K562 (cell line): ENCODE measurements at regions not wholly inside any gene's neighbourhood (a gene's known extent, or its start where the extent isn't known, plus 50 kb on each side); places are given as distances from the start of the nearest gene placed in this dataset.

Source experiments
- ATAC-seq: fragments of 200-7000 bp; cut with Tn5 transposase; 3 replicates; pipeline ENCODE4 v1.9.1; 2020; ENCODE audit warnings: moderate library complexity
- BruUV-seq: library from RNA; stranded (reverse); fragments of 400-500 nt; replicated peaks from 2 replicates; lab custom pipeline; 2021; lab: Mats Ljungman, UMichigan
- CTCF ChIA-PET: fragments of 300-600 bp; formaldehyde crosslinking; extraction: SDS; loops from one replicate; lab custom pipeline; 2021; ENCODE audit warnings: low intra/inter-chr PET ratio; lab: Yijun Ruan, JAX
- POLR2A ChIA-PET: fragments of 300-600, 350-650 bp; sonication (Branson Sonifier 250); formaldehyde crosslinking; extraction: SDS; loops from one replicate; lab custom pipeline; 2021; ENCODE audit warnings: antibody characterized with exemption, inconsistent platforms; lab: Yijun Ruan, JAX
- DNase-seq, 4 experiments: peaks; one replicate each; pipeline versions ENCODE4 v3.0.0 to v3.0.0-alpha.2; 2011 to 2018; ENCODE audit warnings: low spot score in 3 of 4, mixed read lengths in 3 of 4; ENCODE audit errors: extremely low read depth in 1 of 4
- FAIRE-seq: peaks from 2 replicates; lab custom pipeline; 2011; peaks lifted over from hg19 to GRCh38; lab: Jason Lieb, UNC
- H2AFZ ChIP-seq: 2 replicates; pipeline ENCODE4 v1.6.0; 2011; ENCODE audit warnings: low read depth, low read length, control low read depth, inconsistent platforms
- H3K27ac ChIP-seq: fragments of 200-600 bp; 3 replicates; pipeline ENCODE4 v1.8.0; 2011; ENCODE audit warnings: low read depth, mild to moderate bottlenecking, control low read depth, inconsistent platforms, low read length, moderate library complexity, mixed read lengths; ENCODE audit errors: extremely low read depth
- H3K27me3 ChIP-seq, 2 experiments: fragments of 300-600 bp in 1 of 2; 2 replicates in 1 of 2; 3 replicates in 1 of 2; pipeline versions ENCODE4 v1.6.0 to v1.8.0; 2011; ENCODE audit warnings: inconsistent platforms in 2 of 2, low read length in 2 of 2, mild to moderate bottlenecking in 1 of 2, mixed read lengths in 1 of 2, moderate library complexity in 1 of 2; ENCODE audit not compliant: control insufficient read depth in 2 of 2, insufficient read depth in 2 of 2
- H3K36me3 ChIP-seq: fragments of 300-600 bp; 3 replicates; pipeline ENCODE4 v1.8.0; 2011; ENCODE audit warnings: mild to moderate bottlenecking, low read length, inconsistent platforms; ENCODE audit not compliant: control insufficient read depth, insufficient read depth
- H3K4me1 ChIP-seq, 2 experiments: fragments of 200-600 bp in 1 of 2; replicated peaks in 1 of 2; 2 replicates in 1 of 2; 3 replicates in 1 of 2; pipeline versions ENCODE4 v1.5.1 to v1.8.0; 2011; ENCODE audit warnings: inconsistent platforms in 2 of 2, low read length in 2 of 2, mild to moderate bottlenecking in 1 of 2, mixed read lengths in 1 of 2, moderate library complexity in 1 of 2; ENCODE audit not compliant: control insufficient read depth in 2 of 2, insufficient read depth in 2 of 2
- H3K4me2 ChIP-seq: 2 replicates; pipeline ENCODE4 v1.6.1; 2011; ENCODE audit warnings: low read length, control low read depth, inconsistent platforms, mixed read lengths; ENCODE audit not compliant: insufficient read depth
- H3K4me3 ChIP-seq: fragments of 200-600 bp; sonication (generic), shearing (Covaris generic); 2 replicates; pipeline ENCODE4 v1.5.1; 2016; ENCODE audit warnings: control low read depth, inconsistent platforms
- H3K79me2 ChIP-seq: fragments of 200-600 bp; 3 replicates; pipeline ENCODE4 v1.8.0; 2011; ENCODE audit warnings: low read length, inconsistent platforms; ENCODE audit not compliant: control insufficient read depth, insufficient read depth
- H3K9ac ChIP-seq, 2 experiments: 2 replicates each; pipeline versions ENCODE4 v1.6.0 to v1.6.1; 2011; ENCODE audit warnings: low read depth in 2 of 2, low read length in 2 of 2, control low read depth in 1 of 2, inconsistent platforms in 1 of 2, mild to moderate bottlenecking in 1 of 2, mixed read lengths in 1 of 2; ENCODE audit not compliant: insufficient read depth in 1 of 2
- H3K9me1 ChIP-seq: one replicate; pipeline ENCODE4 v1.6.0; 2011; ENCODE audit warnings: inconsistent platforms, mild to moderate bottlenecking, low read length, moderate library complexity; ENCODE audit not compliant: control insufficient read depth, insufficient read depth
- H3K9me3 ChIP-seq: replicated peaks from 2 replicates; pipeline ENCODE4 v1.5.1; 2011; ENCODE audit warnings: low read depth, low read length, inconsistent platforms; ENCODE audit not compliant: control insufficient read depth, insufficient read depth
- H4K20me1 ChIP-seq: replicated peaks from 2 replicates; pipeline ENCODE4 v1.6.1; 2011; ENCODE audit warnings: low read length, inconsistent platforms, mixed read lengths; ENCODE audit not compliant: control insufficient read depth, insufficient read depth
- ETV5 ChIP-seq: sonication (generic); formaldehyde crosslinking; IDR thresholded peaks from 2 replicates; pipeline ENCODE4 v1.4.0; 2020; ENCODE audit warnings: low read depth, mild to moderate bottlenecking, missing genetic modification reagents
- GTF2E2 ChIP-seq: fragments of 200-800 bp; sonication (Bioruptor generic); IDR thresholded peaks from 2 replicates; pipeline ENCODE4 v1.6.1; 2016; ENCODE audit warnings: missing genetic modification characterization, missing compliant biosample characterization
- KAT2B ChIP-seq: IDR thresholded peaks from one replicate; pipeline ENCODE4 v1.6.1; 2012; ENCODE audit warnings: low read depth, mild to moderate bottlenecking, control low read depth, inconsistent platforms, low read length, moderate library complexity
- NR3C1 ChIP-seq: sonication (generic); formaldehyde crosslinking; IDR thresholded peaks from 2 replicates; pipeline ENCODE4 v1.8.1; 2022; ENCODE audit warnings: missing genetic modification reagents
- RBM25 ChIP-seq: fragments of 200-400 bp; formaldehyde crosslinking; IDR thresholded peaks from 2 replicates; pipeline ENCODE4 v1.6.1; 2018; ENCODE audit warnings: low read length, low read depth, moderate library complexity; ENCODE audit not compliant: severe bottlenecking
- SP1 ChIP-seq: sonication (generic); formaldehyde crosslinking; IDR thresholded peaks from 2 replicates; pipeline ENCODE4 v1.8.1; 2022; ENCODE audit warnings: mild to moderate bottlenecking, missing genetic modification reagents
- TAF1 ChIP-seq: IDR thresholded peaks from 2 replicates; pipeline ENCODE4 v1.6.1; 2011; ENCODE audit warnings: mild to moderate bottlenecking, low read length, moderate library complexity; ENCODE audit not compliant: insufficient read depth, control insufficient read depth, severe bottlenecking; ENCODE audit errors: extremely low read depth
- THRAP3 ChIP-seq: fragments of 450-650 bp; IDR thresholded peaks from 2 replicates; pipeline ENCODE4 v1.6.1; 2016; ENCODE audit warnings: mild to moderate bottlenecking, inconsistent platforms, borderline replicate concordance
- WGBS: fragments of 100-300 bp; shearing (Covaris generic); methylation state at CpG from one replicate; pipeline ENCODE4 v1.1.6; 2016; ENCODE audit warnings: low coverage, mixed read lengths; ENCODE audit not compliant: insufficient coverage; ENCODE audit errors: missing lambda C conversion rate; 5-methylcytosine and 5-hydroxymethylcytosine counted together
- in situ Hi-C: fragments of 300-500 bp; cut with MboI; formaldehyde crosslinking; loops from 4 replicates; pipeline ENCODE4 v1.15.0; 2018; ENCODE audit warnings: inconsistent platforms, mixed read lengths
- intact Hi-C: fragments of 100-400 bp; cut with micrococcal nuclease; formaldehyde crosslinking; loops from 2 replicates; pipeline ENCODE4 v1.14.2; 2022
- TF ChIP-seq, protein P1 (sequence below), 2 experiments: IDR thresholded peaks in 1 of 2; conservative IDR thresholded peaks in 1 of 2; 2 replicates each; pipeline ENCODE4 v1.6.1; 2016; ENCODE audit warnings: low read depth in 2 of 2, mild to moderate bottlenecking in 1 of 2, missing compliant biosample characterization in 1 of 2, missing genetic modification characterization in 1 of 2, moderate library complexity in 1 of 2

DNA sequence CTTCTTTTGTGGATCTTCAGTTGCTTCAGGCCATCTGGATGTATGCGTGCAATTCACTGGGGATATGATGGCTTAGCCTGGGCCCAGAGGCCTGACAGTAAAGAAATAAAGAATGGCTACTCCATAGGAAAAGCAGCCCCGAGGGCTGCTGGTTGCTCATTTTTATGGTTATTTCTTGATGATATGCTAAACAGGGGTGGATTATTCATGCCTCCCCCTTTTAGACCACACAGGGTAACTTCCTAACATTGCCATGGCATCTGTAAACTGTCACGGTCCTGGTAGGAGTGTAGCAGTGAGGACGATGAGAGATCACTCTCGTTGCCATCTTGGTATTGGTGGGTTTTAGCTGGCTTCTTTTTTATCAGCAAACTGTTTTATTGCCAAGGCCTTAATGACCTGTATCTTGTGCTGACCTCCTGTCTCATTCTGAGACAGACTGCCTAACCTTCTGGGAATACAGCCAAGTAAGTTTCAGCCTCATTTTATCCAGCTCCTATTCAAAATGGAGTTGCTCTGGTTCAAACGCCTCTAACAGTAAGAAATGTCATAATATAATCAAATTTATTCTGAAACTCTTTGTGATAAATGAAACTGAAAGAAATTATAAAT lies 60.5 kb downstream of the DSEL start:
- Histone ChIP-seq H3K9me3 (no peaks in the 10 kb centered on the region), H3K4me3 (no peak overlapping the region), H3K9ac (no peak overlapping the region), H3K79me2 (no peaks in the 10 kb centered on the region), H3K27me3 (no peaks in the 10 kb centered on the region), H3K9me1 (no peaks in the 10 kb centered on the region), H3K4me1 (no peaks in the 10 kb centered on the region), H3K4me2 (no peak overlapping the region), H2AFZ (no peak overlapping the region), H4K20me1 (no peaks in the 10 kb centered on the region), H3K27ac (no peak overlapping the region), H3K36me3 (no peaks in the 10 kb centered on the region)
- FAIRE-seq (no peak), DNase-seq (no peak), ATAC-seq (no peak)
- 4% methylated on average over 6 of the region's 6 CpGs for WGBS
- no TSS peak for BruUV-seq
- in situ Hi-C loops (no loop called here), intact Hi-C loops (no loop called here)
- ChIA-PET CTCF (no interaction called here), POLR2A (no interaction called here)
- TF ChIP-seq TAF1 (no peak), NR3C1 (CRISPR knock-in tag) (no peak), RBM25 (no peak), ETV5 (CRISPR knock-in tag) (no peak), THRAP3 (no peak), KAT2B (no peak), GTF2E2 (no peak), SP1 (CRISPR knock-in tag) (no peak)
- TF ChIP-seq, protein P1, sequence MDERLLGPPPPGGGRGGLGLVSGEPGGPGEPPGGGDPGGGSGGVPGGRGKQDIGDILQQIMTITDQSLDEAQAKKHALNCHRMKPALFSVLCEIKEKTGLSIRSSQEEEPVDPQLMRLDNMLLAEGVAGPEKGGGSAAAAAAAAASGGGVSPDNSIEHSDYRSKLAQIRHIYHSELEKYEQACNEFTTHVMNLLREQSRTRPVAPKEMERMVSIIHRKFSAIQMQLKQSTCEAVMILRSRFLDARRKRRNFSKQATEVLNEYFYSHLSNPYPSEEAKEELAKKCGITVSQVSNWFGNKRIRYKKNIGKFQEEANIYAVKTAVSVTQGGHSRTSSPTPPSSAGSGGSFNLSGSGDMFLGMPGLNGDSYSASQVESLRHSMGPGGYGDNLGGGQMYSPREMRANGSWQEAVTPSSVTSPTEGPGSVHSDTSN (CRISPR knock-in tag; IDR thresholded peaks at IDR 0.05; ENCODE audit: low read depth) = no peak
- TF ChIP-seq, protein P1 (tag; conservative IDR thresholded peaks at IDR 0.05; ENCODE audit: low read depth) = no peak
